Body of pancreas (tissue), 4 donors: ENCODE measurements at regions not wholly inside any gene's neighbourhood (a gene's known extent, or its start where the extent isn't known, plus 50 kb on each side); places are given as distances from the start of the nearest gene placed in this dataset.

ENCODE experiments used
- ATAC-seq: fragments of 150-250 bp; one replicate; pipeline ENCODE4 v1.9.1; 2016
- DNase-seq, 4 donors: peaks; one replicate each; pipeline ENCODE4 v3.0.0-alpha.2; 2019
- H3K27ac ChIP-seq, 4 donors: fragments of 200-600 bp; sonication (generic); 1 replicate in 3 of 4; 2 replicates in 1 of 4; pipeline versions ENCODE4 v1.5.1 to v1.6.1; 2016 to 2019; ENCODE audit warnings: mild to moderate bottlenecking in 1 of 4, mixed read lengths in 1 of 4, moderate library complexity in 1 of 4
- H3K27me3 ChIP-seq, 2 donors: fragments of 200-600 bp; sonication (generic); one replicate each; pipeline ENCODE4 v1.6.0; 2016; ENCODE audit warnings: mild to moderate bottlenecking in 1 of 2
- H3K36me3 ChIP-seq, 2 donors: fragments of 200-600 bp; sonication (generic); replicated peaks in 1 of 2; 2 replicates each; pipeline ENCODE4 v1.5.1; 2016; ENCODE audit warnings: low read depth in 2 of 2; ENCODE audit not compliant: insufficient read depth in 1 of 2
- H3K4me1 ChIP-seq: fragments of 200-600 bp; sonication (generic); one replicate; pipeline ENCODE4 v1.6.0; 2016
- H3K4me3 ChIP-seq, 2 donors: fragments of 200-600 bp; sonication (generic); 1 replicate in 1 of 2; 2 replicates in 1 of 2; pipeline ENCODE4 v1.5.1; 2016 to 2019
- H3K9me3 ChIP-seq, 3 donors: fragments of 200-600 bp; sonication (generic); 1 replicate in 2 of 3; 2 replicates in 1 of 3; pipeline ENCODE4 v1.5.1; 2016
- CTCF ChIP-seq, 7 experiments: fragments of 450-650 bp in 4 of 7; fragments of 200-600 bp in 3 of 7; sonication (generic) in 3 of 7; IDR thresholded peaks; one replicate each; pipeline ENCODE4 v1.5.1; 2016 to 2019; ENCODE audit warnings: antibody characterized with exemption in 7 of 7
- POLR2A ChIP-seq, 3 donors: fragments of 450-650 bp; IDR thresholded peaks; one replicate each; pipeline ENCODE4 v1.6.1; 2016; ENCODE audit warnings: antibody characterized with exemption in 3 of 3, mild to moderate bottlenecking in 2 of 3
- WGBS, 2 donors: methylation state at CpG; one replicate each; pipeline ENCODE4 v1.1.5; 2017; 5-methylcytosine and 5-hydroxymethylcytosine counted together
- intact Hi-C: fragments of 100-400 bp; cut with DNase I; formaldehyde crosslinking; loops from one replicate; pipeline ENCODE4 v1.15.1; 2023

GRCh38 chr18:27899893-27900292, 277.0 kb downstream of the CDH2 start:
- Histone ChIP-seq H3K36me3 (no peaks in the 10 kb centered on the region), H3K4me1 (no peaks in the 10 kb centered on the region), H3K27me3 (no peaks in the 10 kb centered on the region), H3K27ac (no peak overlapping the region), H3K9me3 (no peaks in the 10 kb centered on the region), H3K4me3 (no peak overlapping the region)
- intact Hi-C loops: no loop called here
- no peak for DNase-seq
- no peak for TF ChIP-seq CTCF (IDR thresholded peaks at IDR 0.05)
- TF ChIP-seq POLR2A (IDR thresholded peaks at IDR 0.05): no peak
- 21 to 26% methylated on average over 2 of the region's 2 CpGs for WGBS, 2 donors
- ATAC-seq: no peak

DNA sequence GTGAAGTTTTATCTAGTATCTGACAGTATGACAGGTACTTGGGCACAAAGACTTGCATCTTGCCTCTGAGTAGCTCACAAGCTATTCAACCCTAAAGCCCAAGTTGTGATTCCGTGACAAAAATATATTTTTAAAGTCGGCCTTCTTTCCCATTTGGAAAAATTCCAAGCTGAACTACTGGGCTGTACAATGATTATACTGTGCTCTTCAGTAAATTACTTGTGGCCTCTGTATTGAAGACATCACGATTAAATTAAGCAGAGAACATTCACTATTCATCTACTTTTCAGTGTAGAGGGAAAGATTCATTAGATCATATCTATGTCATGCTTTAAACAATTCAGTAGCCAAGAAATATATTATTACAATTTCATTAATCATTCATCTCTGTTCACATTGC, 282.2 kb downstream of the CDH2 start:
- no peaks in the 10 kb centered on the region for H3K4me1 ChIP-seq
- H3K9me3 ChIP-seq: no peaks in the 10 kb centered on the region
- no peak overlapping the region for H3K27ac ChIP-seq
- TF ChIP-seq CTCF (IDR thresholded peaks at IDR 0.05): no peak
- TF ChIP-seq POLR2A (IDR thresholded peaks at IDR 0.05): no peak
- DNase-seq (no peak), ATAC-seq (no peak)
- no peaks in the 10 kb centered on the region for H3K36me3 ChIP-seq
- WGBS, 2 donors: 57 to 58% methylated on average over 3 of the region's 3 CpGs
- intact Hi-C loops: no loop called here
- no peak overlapping the region for H3K4me3 ChIP-seq
- H3K27me3 ChIP-seq: no peaks in the 10 kb centered on the region

GRCh38 chr18:27887711-27888495, 289.0 kb downstream of the CDH2 start:
- Histone ChIP-seq H3K27me3 (no peaks in the 10 kb centered on the region), H3K4me1 (no peaks in the 10 kb centered on the region), H3K36me3 (no peaks in the 10 kb centered on the region), H3K9me3 (no peaks in the 10 kb centered on the region), H3K27ac (no peak overlapping the region), H3K4me3 (no peak overlapping the region)
- 49 to 59% methylated on average over 2 of the region's 2 CpGs for WGBS, 2 donors
- no peak for DNase-seq
- TF ChIP-seq CTCF (IDR thresholded peaks at IDR 0.05) (no peak), POLR2A (IDR thresholded peaks at IDR 0.05) (no peak)
- ATAC-seq: no peak
- intact Hi-C loops: no loop called here

- Histone ChIP-seq H3K27me3 (no peaks in the 10 kb centered on the region), H3K27ac (no peak overlapping the region), H3K9me3 (no peaks in the 10 kb centered on the region), H3K4me1 (no peaks in the 10 kb centered on the region), H3K4me3 (no peak overlapping the region), H3K36me3 (no peaks in the 10 kb centered on the region)
- intact Hi-C loops: no loop called here
- WGBS, 2 donors: 65 to 89% methylated on average over 1 of the region's 1 CpG
- DNase-seq (no peak), ATAC-seq (no peak)
- no peak for TF ChIP-seq POLR2A (IDR thresholded peaks at IDR 0.05)
- no peak for TF ChIP-seq CTCF (IDR thresholded peaks at IDR 0.05)
These were observed 289.6 kb downstream of the CDH2 start for GRCh38 chr18:27887287-27887686.

DNA sequence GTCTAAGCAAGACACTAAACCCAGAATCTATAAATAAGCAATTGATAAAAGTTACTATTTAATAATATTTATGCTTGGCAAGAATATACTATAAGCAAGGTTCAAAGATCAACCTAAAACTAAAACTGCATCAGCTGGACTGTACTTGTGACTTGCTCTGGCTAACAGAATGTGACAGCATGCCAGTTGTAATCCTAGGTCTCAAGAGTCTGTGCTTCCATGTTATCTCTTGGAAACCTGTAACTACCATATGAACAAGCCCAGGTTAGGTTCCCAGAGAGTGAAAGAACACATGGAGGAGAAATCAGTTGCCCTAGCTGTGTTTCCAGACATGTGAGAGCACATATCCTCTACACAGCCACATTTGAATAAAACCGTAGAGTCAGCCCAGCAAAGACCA, 297.4 kb downstream of the CDH2 start:
- no peaks in the 10 kb centered on the region for H3K36me3 ChIP-seq
- WGBS, 2 donors: 73 to 83% methylated on average over 1 of the region's 1 CpG
- no peaks in the 10 kb centered on the region for H3K9me3 ChIP-seq
- intact Hi-C loops: no loop called here
- DNase-seq (no peak), ATAC-seq (no peak)
- H3K27me3 ChIP-seq: no peaks in the 10 kb centered on the region
- no peak overlapping the region for H3K27ac ChIP-seq
- H3K4me1 ChIP-seq: no peaks in the 10 kb centered on the region
- no peak for TF ChIP-seq CTCF (IDR thresholded peaks at IDR 0.05)
- no peak for TF ChIP-seq POLR2A (IDR thresholded peaks at IDR 0.05)
- H3K4me3 ChIP-seq: no peak overlapping the region
